Endothelial cell of umbilical vein (primary cell): ENCODE measurements at regions not wholly inside any gene's neighbourhood (a gene's known extent, or its start where the extent isn't known, plus 50 kb on each side); places are given as distances from the start of the nearest gene placed in this dataset.

ENCODE experiments used
- BruUV-seq: library from RNA; stranded (reverse); fragments of 400-500 nt; replicated peaks from 2 replicates; lab custom pipeline; 2021; lab: Mats Ljungman, UMichigan
- CTCF ChIA-PET: fragments of 300-600, 350-600 bp; sonication (Branson Sonifier 250); formaldehyde crosslinking; loops from one replicate; lab custom pipeline; 2021; ENCODE audit warnings: antibody characterized with exemption, inconsistent platforms; lab: Charles Lee
- POLR2A ChIA-PET: fragments of 300-600, 350-600 bp; sonication (Branson Sonifier 250); formaldehyde crosslinking; loops from one replicate; lab custom pipeline; 2021; ENCODE audit warnings: antibody characterized with exemption, inconsistent platforms; lab: Charles Lee
- DNase-seq: peaks from one replicate; pipeline ENCODE4 v3.0.0-alpha.2; 2011; ENCODE audit warnings: low read depth, low spot score
- FAIRE-seq: peaks from 2 replicates; lab custom pipeline; 2011; peaks lifted over from hg19 to GRCh38; lab: Jason Lieb, UNC
- H2AFZ ChIP-seq: 2 replicates; pipeline ENCODE4 v1.6.0; 2012; ENCODE audit warnings: low read depth, low read length, control low read depth, inconsistent platforms
- H3K27ac ChIP-seq: 2 replicates; pipeline ENCODE4 v1.5.1; 2011; ENCODE audit warnings: low read depth, mild to moderate bottlenecking, control low read depth, low read length, moderate library complexity; ENCODE audit not compliant: insufficient read depth
- H3K27me3 ChIP-seq, 2 experiments: 2 replicates each; pipeline versions ENCODE4 v1.6.0 to v1.6.1; 2011; ENCODE audit warnings: low read length in 2 of 2, mixed read lengths in 1 of 2; ENCODE audit not compliant: control insufficient read depth in 2 of 2, insufficient read depth in 2 of 2
- H3K36me3 ChIP-seq, 2 experiments: 2 replicates in 1 of 2; 3 replicates in 1 of 2; pipeline ENCODE4 v1.5.1; 2011; ENCODE audit warnings: low read length in 2 of 2, mild to moderate bottlenecking in 1 of 2, moderate library complexity in 1 of 2; ENCODE audit not compliant: control insufficient read depth in 2 of 2, insufficient read depth in 2 of 2; ENCODE audit errors: extremely low read depth in 1 of 2
- H3K4me1 ChIP-seq: 3 replicates; pipeline ENCODE4 v1.5.1; 2011; ENCODE audit warnings: mild to moderate bottlenecking, low read length; ENCODE audit not compliant: control insufficient read depth, insufficient read depth; ENCODE audit errors: extremely low read depth
- H3K4me2 ChIP-seq: 2 replicates; pipeline ENCODE4 v1.6.1; 2011; ENCODE audit warnings: low read length, control low read depth, mixed read lengths; ENCODE audit not compliant: insufficient read depth
- H3K4me3 ChIP-seq, 3 experiments: fragments of 200-600 bp in 1 of 3; sonication (generic), shearing (Covaris generic) in 1 of 3; replicated peaks in 1 of 3; 2 replicates each; pipeline ENCODE4 v1.5.1; 2011 to 2016; ENCODE audit warnings: control low read depth in 3 of 3, low read length in 3 of 3, mild to moderate bottlenecking in 2 of 3, inconsistent platforms in 1 of 3, low read depth in 1 of 3, moderate library complexity in 1 of 3; ENCODE audit not compliant: insufficient read depth in 1 of 3
- H3K79me2 ChIP-seq: 2 replicates; pipeline ENCODE4 v1.6.0; 2012; ENCODE audit warnings: low read length, inconsistent platforms; ENCODE audit not compliant: control insufficient read depth, insufficient read depth
- H3K9ac ChIP-seq: replicated peaks from 2 replicates; pipeline ENCODE3; 2011; ENCODE audit warnings: low read length, control low read depth; ENCODE audit not compliant: insufficient read depth; ENCODE audit errors: extremely low read depth
- H3K9me1 ChIP-seq: replicated peaks from 3 replicates; pipeline ENCODE4 v1.6.0; 2011; ENCODE audit warnings: mild to moderate bottlenecking, low read length; ENCODE audit not compliant: control insufficient read depth, insufficient read depth; ENCODE audit errors: extremely low read depth
- H3K9me3 ChIP-seq: replicated peaks from 2 replicates; pipeline ENCODE4 v1.5.1; 2012; ENCODE audit warnings: low read length, inconsistent platforms; ENCODE audit not compliant: control insufficient read depth, insufficient read depth
- H4K20me1 ChIP-seq: replicated peaks from 2 replicates; pipeline ENCODE3; 2011; ENCODE audit warnings: mild to moderate bottlenecking, low read length; ENCODE audit not compliant: control insufficient read depth, insufficient read depth; ENCODE audit errors: extremely low read depth
- CTCF ChIP-seq, 2 donors: IDR thresholded peaks; 1 replicate in 1 of 2; 2 replicates in 1 of 2; pipeline ENCODE4 v1.5.1; 2011; ENCODE audit warnings: low read length in 2 of 2, mild to moderate bottlenecking in 2 of 2, moderate library complexity in 2 of 2, control low read depth in 1 of 2, inconsistent platforms in 1 of 2, low read depth in 1 of 2; ENCODE audit not compliant: insufficient read depth in 1 of 2; ENCODE audit errors: extremely low read depth in 1 of 2
- EZH2 ChIP-seq: IDR thresholded peaks from 2 replicates; pipeline ENCODE4 v1.6.1; 2012; ENCODE audit warnings: borderline replicate concordance, low read depth, mild to moderate bottlenecking, moderate library complexity, low read length, inconsistent platforms; ENCODE audit not compliant: severe bottlenecking
- FOS ChIP-seq: IDR thresholded peaks from 2 replicates; pipeline ENCODE4 v1.6.1; 2011; ENCODE audit warnings: mild to moderate bottlenecking, low read length, moderate library complexity, borderline replicate concordance; ENCODE audit not compliant: insufficient read depth
- GATA2 ChIP-seq: IDR thresholded peaks from 2 replicates; pipeline ENCODE4 v1.7.0; 2011; ENCODE audit warnings: low read depth, mild to moderate bottlenecking, moderate library complexity, mixed read lengths, low read length; ENCODE audit not compliant: insufficient read length, insufficient read depth
- JUN ChIP-seq: IDR thresholded peaks from 2 replicates; pipeline ENCODE4 v1.6.1; 2011; ENCODE audit warnings: borderline replicate concordance, low read depth; ENCODE audit not compliant: insufficient read length, insufficient read depth
- MAX ChIP-seq: IDR thresholded peaks from 2 replicates; pipeline ENCODE4 v1.6.1; 2011; ENCODE audit not compliant: insufficient read depth, insufficient read length
- MYC ChIP-seq: IDR thresholded peaks from one replicate; pipeline ENCODE4 v1.6.1; 2011; ENCODE audit warnings: mild to moderate bottlenecking, low read depth, low read length
- POLR2A ChIP-seq: IDR thresholded peaks from 2 replicates; pipeline ENCODE4 v1.6.1; 2012; ENCODE audit warnings: low read depth, mild to moderate bottlenecking, control low read depth, low read length
- POLR2AphosphoS5 ChIP-seq: IDR thresholded peaks from 2 replicates; pipeline ENCODE4 v1.6.1; 2012; ENCODE audit warnings: low read depth, mild to moderate bottlenecking, control low read depth, low read length, moderate library complexity; ENCODE audit not compliant: insufficient read depth
- dilution Hi-C: fragments of 300-500 bp; cut with MboI; formaldehyde crosslinking; loops from one replicate; pipeline ENCODE4 v1.15.0; 2019; ENCODE audit warnings: low sequenced_read_pairs; ENCODE audit not compliant: extremely low pct_ligation_motif_present
- intact Hi-C: fragments of 100-400 bp; cut with micrococcal nuclease; formaldehyde crosslinking; loops from one replicate; pipeline ENCODE4 v1.10.0; 2022

DNA sequence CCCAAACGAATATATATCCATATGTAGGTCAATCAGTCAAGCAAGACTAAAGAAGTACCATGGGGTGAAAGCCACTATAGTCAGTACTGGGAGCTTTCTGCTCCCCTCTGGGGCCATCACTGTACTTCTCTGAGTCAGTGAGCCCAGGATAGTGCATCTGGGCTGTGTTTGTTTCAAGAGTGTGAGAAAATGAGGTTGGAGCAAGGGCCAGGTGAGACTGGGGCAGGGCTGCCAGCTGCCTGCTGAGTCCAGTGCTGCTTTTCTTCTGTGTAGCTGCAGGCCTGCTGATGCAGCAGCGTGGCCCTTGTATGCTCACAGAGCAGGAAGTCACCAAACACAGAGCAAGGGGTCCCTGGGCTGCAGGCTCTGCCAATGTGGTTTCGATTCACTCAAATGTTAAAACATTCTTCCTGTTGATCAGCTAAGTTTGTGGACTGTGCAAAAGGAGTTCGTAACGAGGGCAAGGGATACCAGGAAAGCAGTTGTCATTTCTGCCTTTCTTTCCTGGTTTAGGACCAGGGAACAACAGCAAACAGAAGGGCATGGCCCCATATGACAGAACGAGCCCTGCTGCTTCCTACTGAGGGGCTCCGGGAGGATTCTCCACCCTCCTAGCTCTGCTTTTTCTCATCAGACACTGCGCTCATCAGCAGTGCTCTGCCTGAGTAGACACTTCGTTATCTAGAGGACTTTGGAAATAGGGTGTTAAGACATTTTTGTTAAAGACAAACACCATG, 65.4 kb upstream of the TNS3 start:
- DNase-seq = no peak
- BruUV-seq = no TSS peak
- Histone ChIP-seq H3K9me3 (no peaks in the 10 kb centered on the region), H3K4me1 (no peaks in the 10 kb centered on the region), H2AFZ (no peak overlapping the region), H3K36me3 (no peaks in the 10 kb centered on the region), H3K9me1 (no peaks in the 10 kb centered on the region), H3K4me3 (no peak overlapping the region), H3K4me2 (no peak overlapping the region), H3K79me2 (no peaks in the 10 kb centered on the region), H4K20me1 (no peaks in the 10 kb centered on the region), H3K27ac (no peak overlapping the region), H3K9ac (no peak overlapping the region), H3K27me3 (no peaks in the 10 kb centered on the region)
- FAIRE-seq = no peak
- TF ChIP-seq JUN (no peak), CTCF (IDR thresholded peaks at IDR 0.05; ENCODE audit: extremely low read depth in 1 of 2, insufficient read depth in 1 of 2, low read depth in 1 of 2, low read length in 2 of 2) (no peak), GATA2 (no peak), MAX (no peak), EZH2 (no peak), POLR2A (no peak), FOS (no peak), MYC (no peak), POLR2AphosphoS5 (no peak)
- CTCF ChIA-PET = no interaction called here
- POLR2A ChIA-PET = no interaction called here
- intact Hi-C loops = no loop called here
- dilution Hi-C loops = no loop called here
